ENCODE measurements at regions not wholly inside any gene's neighbourhood (a gene's known extent, or its start where the extent isn't known, plus 50 kb on each side); places are given as distances from the start of the nearest gene placed in this dataset.

- no peaks in the 10 kb centered on the region for H3K36me3 Mint-ChIP-seq (ENCODE audit: insufficient read depth in 1 of 3, low read depth in 3 of 3)
- no peak overlapping the region for H2BK15ac ChIP-seq (ENCODE audit: low read depth, low read length)
- H3T11ph ChIP-seq (ENCODE audit: low read length) = no peak overlapping the region
- no peak overlapping the region for H2BK12ac ChIP-seq (ENCODE audit: insufficient read length, low read depth, low read length)
- H3K9ac ChIP-seq (ENCODE audit: extremely low read depth, insufficient read length, low read length) = no peak overlapping the region
- H3K23me2 ChIP-seq (ENCODE audit: insufficient read length, low read depth, low read length, poor library complexity, severe bottlenecking) = no peaks in the 10 kb centered on the region
- H2BK120ac ChIP-seq (ENCODE audit: low read depth, low read length, poor library complexity, severe bottlenecking) = no peak overlapping the region
- H3K79me2 ChIP-seq (ENCODE audit: insufficient read depth, low read length) = no peaks in the 10 kb centered on the region
- TF ChIP-seq, protein P1, sequence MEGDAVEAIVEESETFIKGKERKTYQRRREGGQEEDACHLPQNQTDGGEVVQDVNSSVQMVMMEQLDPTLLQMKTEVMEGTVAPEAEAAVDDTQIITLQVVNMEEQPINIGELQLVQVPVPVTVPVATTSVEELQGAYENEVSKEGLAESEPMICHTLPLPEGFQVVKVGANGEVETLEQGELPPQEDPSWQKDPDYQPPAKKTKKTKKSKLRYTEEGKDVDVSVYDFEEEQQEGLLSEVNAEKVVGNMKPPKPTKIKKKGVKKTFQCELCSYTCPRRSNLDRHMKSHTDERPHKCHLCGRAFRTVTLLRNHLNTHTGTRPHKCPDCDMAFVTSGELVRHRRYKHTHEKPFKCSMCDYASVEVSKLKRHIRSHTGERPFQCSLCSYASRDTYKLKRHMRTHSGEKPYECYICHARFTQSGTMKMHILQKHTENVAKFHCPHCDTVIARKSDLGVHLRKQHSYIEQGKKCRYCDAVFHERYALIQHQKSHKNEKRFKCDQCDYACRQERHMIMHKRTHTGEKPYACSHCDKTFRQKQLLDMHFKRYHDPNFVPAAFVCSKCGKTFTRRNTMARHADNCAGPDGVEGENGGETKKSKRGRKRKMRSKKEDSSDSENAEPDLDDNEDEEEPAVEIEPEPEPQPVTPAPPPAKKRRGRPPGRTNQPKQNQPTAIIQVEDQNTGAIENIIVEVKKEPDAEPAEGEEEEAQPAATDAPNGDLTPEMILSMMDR (conservative IDR thresholded peaks at IDR 0.05) = no peak
- H3K27ac Mint-ChIP-seq = no peak overlapping the region
- H3K27me3 ChIP-seq (ENCODE audit: insufficient read depth, low read length) = no peaks in the 10 kb centered on the region
- no peak overlapping the region for H3K4me3 Mint-ChIP-seq
- H2AFZ ChIP-seq (ENCODE audit: low read length) = no peak overlapping the region
- no peak overlapping the region for H4K5ac ChIP-seq (ENCODE audit: insufficient read length, low read depth, low read length)
- H2BK5ac ChIP-seq (ENCODE audit: insufficient read length, low read length) = no peak overlapping the region
- H3K18ac ChIP-seq (ENCODE audit: insufficient read length, low read depth, low read length) = no peak overlapping the region
- no peak for DNase-seq
- no peak overlapping the region for H4K8ac ChIP-seq (replicated peaks; ENCODE audit: insufficient read length, low read depth, low read length)
- no peak overlapping the region for H3K27ac ChIP-seq (ENCODE audit: insufficient read length, low read depth, low read length)
- no peak overlapping the region for H2AK5ac ChIP-seq (ENCODE audit: insufficient read length, low read length)
- no peak overlapping the region for H3K56ac ChIP-seq (ENCODE audit: insufficient read length, low read depth, low read length)
- no peak overlapping the region for H3K14ac ChIP-seq (ENCODE audit: insufficient read depth, low read length)
- no peak overlapping the region for H3K4me2 ChIP-seq (ENCODE audit: insufficient read depth, insufficient read length, low read length)
- no peak overlapping the region for H3K4ac ChIP-seq (ENCODE audit: low read depth, low read length)
- no peaks in the 10 kb centered on the region for H4K20me1 ChIP-seq (ENCODE audit: control insufficient read depth, insufficient read depth, insufficient read length)
- no peaks in the 10 kb centered on the region for H3K9me3 ChIP-seq (ENCODE audit: control insufficient read depth, low read depth, low read length)
- no peaks in the 10 kb centered on the region for H3K79me1 ChIP-seq (ENCODE audit: insufficient read depth, low read depth, low read length, poor library complexity, severe bottlenecking)
- no peaks in the 10 kb centered on the region for H3K27me3 Mint-ChIP-seq (ENCODE audit: low read depth)
- no peaks in the 10 kb centered on the region for H3K4me1 ChIP-seq (ENCODE audit: insufficient read depth, low read length)
- H3K4me1 Mint-ChIP-seq = peaks cover 11 to 15% of the 10 kb centered on the region in 2 experiments
- H3K23ac ChIP-seq (ENCODE audit: insufficient read length, low read depth, low read length) = no peak overlapping the region
- H3K9me3 Mint-ChIP-seq = no peaks in the 10 kb centered on the region
- no peak overlapping the region for H4K91ac ChIP-seq (ENCODE audit: insufficient read length, low read depth, low read length)
- no peak overlapping the region for H2BK20ac ChIP-seq (ENCODE audit: low read depth, low read length, poor library complexity, severe bottlenecking)
Observed at GRCh38 chr5:88550736-88551135, 282.1 kb upstream of the TMEM161B start.
